ENCODE measurements at regions not wholly inside any gene's neighbourhood (a gene's known extent, or its start where the extent isn't known, plus 50 kb on each side); places are given as distances from the start of the nearest gene placed in this dataset.

GRCh38 chr22:25351631-25352293, 132.3 kb downstream of the CRYBB2 start (continued):
- TF ChIP-seq SP1 (IDR thresholded peaks at IDR 0.05; ENCODE audit: low read depth, low read length): no peak

Measured in H1 (cell line).